H1 (cell line): ENCODE measurements at regions not wholly inside any gene's neighbourhood (a gene's known extent, or its start where the extent isn't known, plus 50 kb on each side); places are given as distances from the start of the nearest gene placed in this dataset.

Experiments used
- CHD7 ChIP-seq: fragments of 300-600 bp; sonication (generic); IDR thresholded peaks from 2 replicates; pipeline ENCODE4 v1.7.1; 2012; ENCODE audit warnings: low read length, moderate library complexity, mild to moderate bottlenecking, inconsistent platforms; ENCODE audit not compliant: insufficient replicate concordance
- HDAC6 ChIP-seq: IDR thresholded peaks from one replicate; pipeline ENCODE4 v1.7.1; 2012; ENCODE audit warnings: low read depth, mild to moderate bottlenecking, inconsistent platforms, low read length, moderate library complexity
- JUND ChIP-seq: IDR thresholded peaks from 2 replicates; pipeline ENCODE4 v1.6.1; 2011; ENCODE audit warnings: mild to moderate bottlenecking, improper control_type of control experiment, low read length
- KDM4A ChIP-seq: IDR thresholded peaks from one replicate; pipeline ENCODE4 v1.7.1; 2012; ENCODE audit warnings: low read depth, mild to moderate bottlenecking, moderate library complexity, low read length, inconsistent platforms; ENCODE audit not compliant: severe bottlenecking
- KDM5A ChIP-seq: fragments of 200-600 bp; IDR thresholded peaks from 2 replicates; pipeline ENCODE4 v1.7.1; 2012; ENCODE audit warnings: mild to moderate bottlenecking, low read length, inconsistent platforms, mixed read lengths
- RFX5 ChIP-seq: IDR thresholded peaks from 2 replicates; pipeline ENCODE4 v1.6.1; 2011; ENCODE audit warnings: low read depth, low read length, improper control_type of control experiment, borderline replicate concordance
- SIN3A ChIP-seq, 2 experiments: IDR thresholded peaks in 1 of 2; conservative IDR thresholded peaks in 1 of 2; 2 replicates each; pipeline ENCODE4 v1.6.1; 2011 to 2012; ENCODE audit warnings: low read length in 2 of 2, improper control_type of control experiment in 1 of 2, low read depth in 1 of 2, mild to moderate bottlenecking in 1 of 2
- SP4 ChIP-seq: IDR thresholded peaks from 2 replicates; pipeline ENCODE4 v1.6.1; 2012; ENCODE audit warnings: low read length, inconsistent platforms
- TF ChIP-seq, protein P1 (sequence below): IDR thresholded peaks from 2 replicates; pipeline ENCODE4 v1.6.1; 2011; ENCODE audit warnings: low read length, improper control_type of control experiment
- TF ChIP-seq, protein P2 (sequence below): IDR thresholded peaks from 2 replicates; pipeline ENCODE4 v1.6.1; 2012; ENCODE audit warnings: inconsistent platforms

GRCh38 chr15:31745841-31746240, 284.5 kb upstream of the CHRNA7 start (continued):
- TF ChIP-seq CHD7 (no peak), KDM4A (no peak), SP4 (no peak), HDAC6 (no peak), SIN3A (conservative IDR thresholded peaks at IDR 0.05 in 1 of 2, IDR thresholded peaks at IDR 0.05 in 1 of 2; ENCODE audit: low read depth in 1 of 2, low read length in 2 of 2) (no peak), RFX5 (no peak), JUND (no peak), KDM5A (no peak)
- TF ChIP-seq, protein P1, sequence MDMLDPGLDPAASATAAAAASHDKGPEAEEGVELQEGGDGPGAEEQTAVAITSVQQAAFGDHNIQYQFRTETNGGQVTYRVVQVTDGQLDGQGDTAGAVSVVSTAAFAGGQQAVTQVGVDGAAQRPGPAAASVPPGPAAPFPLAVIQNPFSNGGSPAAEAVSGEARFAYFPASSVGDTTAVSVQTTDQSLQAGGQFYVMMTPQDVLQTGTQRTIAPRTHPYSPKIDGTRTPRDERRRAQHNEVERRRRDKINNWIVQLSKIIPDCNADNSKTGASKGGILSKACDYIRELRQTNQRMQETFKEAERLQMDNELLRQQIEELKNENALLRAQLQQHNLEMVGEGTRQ: no peak
- TF ChIP-seq, protein P2, sequence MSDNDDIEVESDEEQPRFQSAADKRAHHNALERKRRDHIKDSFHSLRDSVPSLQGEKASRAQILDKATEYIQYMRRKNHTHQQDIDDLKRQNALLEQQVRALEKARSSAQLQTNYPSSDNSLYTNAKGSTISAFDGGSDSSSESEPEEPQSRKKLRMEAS: no peak
